ENCODE measurements at regions not wholly inside any gene's neighbourhood (a gene's known extent, or its start where the extent isn't known, plus 50 kb on each side); places are given as distances from the start of the nearest gene placed in this dataset.

GRCh38 chr4:179831274-179831673 lies 2389.0 kb upstream of the AGA start:
- DNase-seq (ENCODE audit: low spot score) = no peak

- DNase-seq (ENCODE audit: low spot score) = peak; percentile 13
Observed at GRCh38 chr4:179836179-179837075, 2394.2 kb upstream of the AGA start.

DNA sequence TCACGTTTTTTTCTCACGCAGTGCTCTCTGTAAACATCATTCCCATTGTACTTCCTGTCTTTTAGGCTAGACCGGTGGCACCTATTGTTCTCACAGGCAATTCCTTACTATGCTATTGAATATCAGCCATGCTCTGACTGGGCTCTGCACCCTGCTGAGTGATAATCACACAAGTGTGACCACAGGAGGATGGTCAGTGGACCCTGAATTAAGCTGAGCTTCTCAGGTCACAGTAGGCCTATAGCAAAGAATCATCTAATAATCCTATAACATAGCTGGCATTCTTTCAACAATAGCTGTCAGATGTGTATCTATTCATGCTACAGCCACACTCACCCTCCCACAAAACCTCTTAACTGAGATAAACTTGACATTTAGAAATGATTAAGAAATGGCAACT lies 2399.8 kb upstream of the TENM3 start:
- no peak for DNase-seq (ENCODE audit: low spot score)

DNA sequence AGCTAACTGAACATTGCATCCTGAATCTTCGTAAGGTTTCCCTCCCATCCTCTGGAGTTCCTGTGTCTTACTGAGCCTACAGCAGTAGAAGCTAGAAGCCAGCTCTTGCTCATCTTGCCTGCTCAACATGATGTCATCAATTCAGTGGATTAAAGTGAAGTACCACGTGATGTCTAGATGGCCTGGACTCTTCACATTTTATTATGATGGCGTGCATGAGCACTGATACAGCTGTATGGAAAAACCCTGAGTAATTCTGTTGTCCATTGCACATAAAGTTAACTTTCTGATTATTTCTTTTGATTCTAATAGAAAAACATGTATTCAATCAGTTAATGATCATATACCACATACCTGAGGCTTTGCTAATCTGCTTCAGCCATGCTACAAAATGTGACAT lies 2387.7 kb upstream of the TENM3 start:
- DNase-seq (ENCODE audit: low spot score) = no peak

- no peak for DNase-seq (ENCODE audit: low spot score)
Observed at GRCh38 chr4:179858221-179858620, 2385.0 kb upstream of the TENM3 start.

DNA sequence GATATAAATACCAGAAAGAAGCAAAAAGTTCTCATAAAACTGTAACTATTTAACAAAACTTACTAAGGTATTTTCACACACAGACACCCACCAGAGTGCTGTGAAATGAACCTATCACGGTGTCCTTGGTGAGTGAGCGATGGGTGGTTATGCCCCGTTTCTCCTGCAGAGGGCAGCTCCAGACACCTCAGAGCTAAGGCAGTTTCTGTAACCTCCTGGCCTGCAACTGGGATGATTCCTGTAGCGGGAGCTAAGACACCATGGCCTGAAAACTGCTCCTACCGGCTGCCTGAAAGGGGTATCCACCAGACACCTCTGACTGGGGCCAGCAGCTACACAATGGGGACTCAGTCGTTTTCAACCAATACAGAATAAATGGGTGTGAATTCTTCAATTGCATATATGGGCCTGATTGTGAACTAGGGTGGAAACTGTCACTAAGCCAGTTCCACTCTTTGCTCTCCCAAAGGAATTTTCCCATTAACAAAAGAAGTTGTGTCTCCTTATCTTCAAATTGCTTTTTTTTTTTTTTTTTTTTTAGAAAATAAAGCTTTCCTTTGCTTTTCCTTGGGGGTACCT lies 2375.8 kb upstream of the TENM3 start:
- DNase-seq (ENCODE audit: low spot score) = peak; percentile 81

DNA sequence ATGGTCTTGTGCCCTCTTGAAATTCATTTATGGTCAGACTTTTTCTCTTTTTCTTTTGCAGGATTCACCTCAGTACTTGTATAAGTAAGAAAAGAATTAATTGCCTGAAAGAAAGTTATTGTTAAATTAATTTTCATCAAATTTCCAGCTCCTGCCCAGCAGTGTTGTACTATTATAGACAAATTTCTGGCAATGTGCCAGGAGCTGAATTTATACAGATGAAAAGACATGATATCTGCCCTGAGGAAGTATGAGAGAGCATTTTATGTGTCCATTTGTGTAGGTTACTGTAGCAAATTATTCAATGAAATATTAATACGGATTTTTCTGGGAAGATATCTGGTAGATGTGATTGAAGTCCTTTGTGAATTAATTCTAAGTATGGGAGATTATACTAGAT lies 2371.5 kb upstream of the TENM3 start:
- no peak for DNase-seq (ENCODE audit: low spot score)

GRCh38 chr4:179872755-179873154 lies 2370.4 kb upstream of the TENM3 start:
- peak; percentile 27 for DNase-seq (ENCODE audit: low spot score)

GRCh38 chr4:179880756-179881155 lies 2362.4 kb upstream of the TENM3 start:
- no peak for DNase-seq (ENCODE audit: low spot score)

DNA sequence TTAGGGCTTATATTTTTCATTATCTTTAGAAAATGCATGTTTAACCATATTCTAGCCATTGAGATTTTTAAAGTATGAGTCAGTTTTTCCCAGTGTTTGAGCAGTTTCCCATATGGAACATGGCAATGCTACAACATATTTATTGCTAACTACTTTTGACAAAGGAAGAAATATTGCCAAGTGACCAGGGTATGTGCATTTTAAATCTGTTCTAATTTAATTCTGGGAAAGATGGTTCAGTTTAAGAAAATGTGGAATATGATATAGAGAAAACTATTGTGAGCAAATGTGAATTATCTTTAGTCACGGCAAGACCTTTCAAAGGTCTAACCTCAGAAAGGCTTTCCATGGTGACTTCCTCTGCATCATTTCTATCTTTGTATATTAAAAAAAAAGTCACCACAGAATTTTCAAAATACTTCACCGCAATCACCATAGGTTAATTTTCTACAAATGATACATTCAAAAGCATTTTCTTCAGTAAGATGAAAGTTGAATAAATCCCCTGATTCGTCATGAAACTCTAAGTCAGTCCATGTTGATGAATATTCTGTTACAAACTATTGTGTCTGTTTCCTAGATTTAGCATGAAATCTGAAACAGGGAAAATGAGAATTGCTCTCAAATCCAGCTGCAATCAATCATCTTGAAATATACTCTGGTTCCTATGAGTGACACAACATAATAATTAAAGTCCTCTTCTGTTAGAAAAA lies 2349.0 kb upstream of the TENM3 start:
- DNase-seq (ENCODE audit: low spot score) = no peak

GRCh38 chr4:179919587-179919986 lies 2323.6 kb upstream of the TENM3 start:
- no peak for DNase-seq (ENCODE audit: low spot score)

- DNase-seq (ENCODE audit: low spot score) = no peak
Observed at GRCh38 chr4:179927473-179927872, 2315.7 kb upstream of the TENM3 start.

- no peak for DNase-seq (ENCODE audit: low spot score)
Observed at GRCh38 chr4:179941911-179942310, 2301.3 kb upstream of the TENM3 start.

DNA sequence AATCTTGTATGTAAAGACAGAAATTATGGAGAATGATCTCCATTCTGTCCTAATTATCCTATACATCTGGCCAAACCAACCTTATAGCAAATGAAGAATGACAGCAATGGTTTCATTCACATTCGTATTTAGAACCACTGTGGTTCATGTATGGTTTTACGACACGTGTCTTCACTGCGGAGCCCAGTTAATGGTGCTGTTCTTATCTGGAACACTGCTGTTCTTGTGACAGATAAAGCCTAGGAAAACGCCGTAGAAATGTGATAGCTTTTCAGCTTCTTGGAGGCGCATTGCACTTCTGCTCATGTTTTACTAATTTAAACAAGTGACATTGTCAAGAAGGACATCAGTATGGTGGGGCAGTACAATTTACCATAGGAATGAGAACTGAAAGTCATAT lies 2266.4 kb upstream of the TENM3 start:
- DNase-seq (ENCODE audit: low spot score) = no peak

GRCh38 chr4:179977378-179977777 lies 2265.8 kb upstream of the TENM3 start:
- no peak for DNase-seq (ENCODE audit: low spot score)

GRCh38 chr4:179981161-179981560 lies 2262.0 kb upstream of the TENM3 start:
- no peak for DNase-seq (ENCODE audit: low spot score)

DNA sequence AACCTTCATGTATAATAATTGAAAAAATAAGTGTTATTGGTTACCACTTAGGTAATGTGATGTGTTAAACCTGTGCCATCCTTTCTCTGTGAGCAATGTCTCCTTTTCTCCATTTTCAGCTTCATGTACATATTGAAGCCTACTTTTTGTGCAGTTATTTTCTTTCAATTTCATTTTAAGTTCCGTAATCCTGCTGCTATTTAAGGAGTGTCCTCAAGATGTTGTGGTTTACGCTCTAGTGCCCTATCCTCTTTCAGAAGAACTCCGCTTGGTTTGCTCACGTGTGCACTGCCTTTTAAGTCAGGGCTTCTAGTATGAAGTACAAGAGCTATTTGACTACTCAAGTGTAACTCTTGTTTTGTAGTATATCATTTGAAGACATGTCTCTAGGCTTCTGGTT lies 2253.2 kb upstream of the TENM3 start:
- DNase-seq (ENCODE audit: low spot score) = no peak

- no peak for DNase-seq (ENCODE audit: low spot score)
Observed at GRCh38 chr4:180009316-180009715, 2233.9 kb upstream of the TENM3 start.

DNA sequence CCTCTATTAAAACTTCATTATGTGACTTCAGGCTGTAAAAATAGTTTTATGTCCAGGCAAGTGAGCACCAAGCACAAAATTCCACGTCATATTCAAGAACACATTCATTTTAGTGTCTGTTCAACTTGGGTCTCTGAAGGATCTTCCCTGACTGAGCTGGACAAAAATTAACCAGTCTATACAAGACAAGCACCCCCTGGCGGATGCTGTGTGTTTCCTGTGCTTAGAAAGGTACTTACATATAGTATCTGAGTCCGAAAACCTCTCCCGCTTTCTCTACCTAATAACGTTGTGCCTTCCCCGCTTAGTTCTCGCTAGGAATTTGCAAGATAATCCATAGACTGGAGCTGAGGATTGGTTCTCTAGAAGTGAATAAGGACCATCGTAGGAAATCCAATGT lies 2214.5 kb upstream of the TENM3 start:
- no peak for DNase-seq (ENCODE audit: low spot score)

- no peak for DNase-seq (ENCODE audit: low spot score)
Observed at GRCh38 chr4:180031330-180031729, 2211.9 kb upstream of the TENM3 start.

- no peak for DNase-seq (ENCODE audit: low spot score)
Observed at GRCh38 chr4:180041576-180041975, 2201.6 kb upstream of the TENM3 start.

DNA sequence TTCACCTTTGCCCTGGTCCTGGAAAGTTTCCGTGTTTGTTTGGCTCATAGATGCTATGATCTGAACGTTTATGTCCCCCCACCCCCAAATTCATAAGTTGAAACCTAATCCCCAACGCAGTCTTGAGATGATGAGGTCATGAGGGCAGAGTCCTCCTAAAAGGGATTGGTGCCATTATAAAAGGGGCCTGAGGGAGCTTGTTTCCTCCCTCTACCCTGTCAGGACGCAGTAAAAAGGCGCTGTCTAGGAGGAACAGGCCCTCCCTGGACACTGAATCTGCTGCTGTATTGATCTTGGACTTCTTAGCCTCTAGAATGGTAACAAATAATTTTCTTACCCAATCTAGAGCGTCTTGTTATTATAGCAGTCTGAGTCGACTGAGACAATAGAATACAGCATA lies 2190.6 kb upstream of the TENM3 start:
- DNase-seq (ENCODE audit: low spot score) = no peak

GRCh38 chr4:180054291-180054690 lies 2188.9 kb upstream of the TENM3 start:
- no peak for DNase-seq (ENCODE audit: low spot score)
